Activated CD8-positive, alpha-beta memory T cell treated with anti-CD3 and anti-CD28 coated beads for 48 hours (primary cell): ENCODE measurements at regions not wholly inside any gene's neighbourhood (a gene's known extent, or its start where the extent isn't known, plus 50 kb on each side); places are given as distances from the start of the nearest gene placed in this dataset.

ENCODE experiments used
- DNase-seq, 3 experiments: peaks; one replicate each; pipeline ENCODE4 v3.0.0-alpha.2; 2020; ENCODE audit warnings: low read depth in 2 of 3, low spot score in 2 of 3

DNA sequence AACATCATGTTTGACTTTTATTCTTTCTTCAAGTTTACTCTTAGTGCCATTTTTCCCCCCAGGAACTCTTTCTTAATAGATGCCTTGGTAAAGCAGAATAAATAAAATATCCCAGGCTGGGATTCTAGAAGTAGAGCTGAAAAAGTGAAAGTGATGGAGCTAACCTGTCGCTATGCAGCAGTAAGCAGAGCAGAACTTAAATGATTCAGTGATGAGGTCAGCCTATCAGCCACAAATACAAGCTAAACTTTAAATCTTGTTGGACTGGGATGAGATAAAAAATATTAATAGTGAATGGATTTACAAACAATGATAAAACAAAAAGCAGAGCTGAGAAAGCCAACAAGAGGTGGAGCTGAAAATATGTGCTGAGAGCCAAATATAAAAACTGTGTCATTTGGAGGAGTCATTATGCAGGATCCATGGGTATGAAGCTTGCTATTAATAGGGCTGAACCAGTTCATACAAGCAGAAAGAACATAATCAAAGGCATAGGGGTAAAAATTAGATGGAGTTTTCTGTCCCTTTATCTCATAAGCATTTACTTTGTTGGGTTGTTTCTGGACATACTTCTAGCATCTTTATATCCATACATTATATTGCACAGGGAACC lies 877.8 kb downstream of the EPHA7 start:
- no peak for DNase-seq

DNA sequence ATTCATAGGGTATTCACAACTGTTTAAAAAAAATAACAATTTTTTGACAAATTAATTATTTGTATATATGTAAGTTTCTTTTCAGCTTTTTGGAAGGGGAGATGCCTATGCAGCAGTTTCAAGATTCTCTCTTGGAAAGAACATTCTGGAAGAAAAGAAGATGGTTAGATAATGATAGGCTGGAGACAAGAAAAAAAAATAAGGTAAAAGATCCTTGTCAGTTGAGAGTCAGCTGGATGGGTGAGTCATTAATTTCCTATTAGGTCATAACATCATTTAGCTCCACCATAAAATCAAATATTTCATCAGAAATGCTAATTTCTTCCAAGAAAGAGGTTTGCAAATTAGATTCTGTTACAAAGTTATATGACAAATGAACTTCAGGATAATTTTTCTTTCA lies 880.4 kb downstream of the EPHA7 start:
- DNase-seq, result no peak

- no peak for DNase-seq
Measured at GRCh38 chr6:92538275-92538674, 881.1 kb downstream of the EPHA7 start.

DNA sequence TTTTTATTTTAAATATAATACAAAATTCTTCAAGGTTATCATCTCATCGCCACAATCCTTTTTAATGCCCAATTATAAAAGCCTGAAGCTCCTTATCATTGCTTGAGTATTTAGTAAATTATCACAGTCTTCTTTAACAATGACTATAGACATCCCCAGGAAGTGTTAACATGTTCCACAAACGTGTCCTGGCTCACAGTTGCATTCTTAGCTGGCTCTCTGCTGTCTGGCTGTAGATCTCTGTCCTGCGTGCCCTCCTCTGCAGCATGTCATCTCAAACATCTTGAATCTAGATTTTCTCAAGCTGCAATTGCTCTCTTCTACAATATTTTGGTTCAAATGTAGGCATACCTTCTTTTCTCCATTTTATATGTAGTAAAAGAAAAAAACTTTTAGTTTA lies 885.2 kb downstream of the EPHA7 start:
- no peak for DNase-seq

GRCh38 chr6:92522589-92522988 lies 896.8 kb downstream of the EPHA7 start:
- DNase-seq, result no peak

DNA sequence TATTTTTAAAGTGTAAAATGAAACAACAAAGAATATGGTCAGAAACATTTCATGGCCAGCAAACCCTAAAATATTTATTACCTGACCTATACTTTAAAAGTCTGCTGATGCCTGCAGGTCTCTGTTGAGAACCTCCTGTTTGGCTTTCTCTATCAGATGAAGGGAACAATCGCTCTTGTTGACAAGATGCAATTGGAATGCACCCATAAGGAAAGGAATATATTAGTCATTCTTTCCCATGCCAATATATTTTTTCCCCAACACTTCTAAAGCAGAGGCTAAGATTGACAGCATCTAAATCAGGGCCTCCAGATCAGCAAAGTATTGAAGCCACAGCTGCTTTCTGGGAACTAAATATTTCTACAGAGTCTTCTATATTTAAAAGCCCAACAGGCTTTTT lies 897.8 kb downstream of the EPHA7 start:
- no peak for DNase-seq

GRCh38 chr6:92510137-92510536 lies 909.2 kb downstream of the EPHA7 start:
- DNase-seq, result no peak

DNA sequence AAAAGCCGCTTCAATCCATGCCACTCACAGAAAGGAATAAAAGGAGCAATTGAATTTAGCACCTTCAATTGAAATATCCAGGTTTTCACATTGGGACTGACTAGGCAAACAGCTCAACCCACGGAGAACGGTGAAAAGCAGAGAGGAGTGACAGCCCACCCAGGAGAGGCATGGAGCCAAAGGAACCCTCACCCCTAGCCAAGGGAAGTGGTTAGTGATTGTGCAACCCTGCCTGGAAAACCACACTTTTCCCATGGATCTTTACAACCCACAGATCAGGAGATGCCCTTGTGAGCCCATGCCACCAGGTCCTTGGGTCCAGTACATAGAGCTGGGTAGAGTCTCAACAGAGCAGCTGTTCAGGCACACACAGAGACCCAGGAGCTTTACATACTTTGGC lies 911.8 kb downstream of the EPHA7 start:
- no peak for DNase-seq

- DNase-seq, result no peak
Measured at GRCh38 chr6:92504509-92504908, 914.9 kb downstream of the EPHA7 start.

DNA sequence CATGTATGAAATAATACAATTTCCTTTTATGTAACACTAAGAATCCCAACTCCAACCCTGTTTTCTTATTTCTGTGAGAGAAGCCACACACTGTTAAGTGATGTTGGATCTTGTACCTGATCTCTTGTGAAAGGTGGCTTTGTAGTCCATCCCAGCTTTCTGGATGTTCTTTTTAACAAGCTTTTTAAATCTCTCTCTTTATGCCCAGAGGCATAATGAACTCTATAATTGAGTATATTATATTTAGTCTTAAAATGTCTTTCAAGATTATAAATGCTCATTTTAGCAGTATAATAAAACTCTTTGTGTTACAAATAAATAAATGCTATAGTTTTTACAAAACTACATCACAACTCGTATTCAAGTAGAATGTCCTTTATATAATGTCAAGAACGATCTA lies 922.1 kb downstream of the EPHA7 start:
- DNase-seq, result no peak

- DNase-seq, result no peak
Measured at GRCh38 chr6:92496527-92496926, 922.8 kb downstream of the EPHA7 start.

GRCh38 chr6:92495242-92495641 lies 924.1 kb downstream of the EPHA7 start:
- no peak for DNase-seq

DNA sequence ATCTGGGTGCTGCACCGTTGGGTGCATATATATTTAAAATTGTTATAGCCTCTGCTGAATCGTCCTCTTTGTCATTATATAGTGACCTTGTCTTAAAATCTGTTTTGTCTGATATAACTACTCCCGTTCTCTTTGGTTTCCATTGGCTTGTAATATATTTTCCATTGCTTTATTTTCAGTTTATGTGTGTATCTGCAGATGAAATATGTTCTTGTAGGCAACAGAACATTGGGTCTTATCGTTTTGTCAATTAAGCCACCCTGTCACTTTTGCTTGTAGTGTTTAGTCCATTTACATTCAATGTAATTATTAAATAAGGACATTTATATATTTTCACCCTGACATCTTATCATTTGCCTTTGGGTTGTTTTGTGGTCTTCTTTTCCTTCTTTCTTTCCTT lies 933.9 kb downstream of the EPHA7 start:
- DNase-seq, result no peak

DNA sequence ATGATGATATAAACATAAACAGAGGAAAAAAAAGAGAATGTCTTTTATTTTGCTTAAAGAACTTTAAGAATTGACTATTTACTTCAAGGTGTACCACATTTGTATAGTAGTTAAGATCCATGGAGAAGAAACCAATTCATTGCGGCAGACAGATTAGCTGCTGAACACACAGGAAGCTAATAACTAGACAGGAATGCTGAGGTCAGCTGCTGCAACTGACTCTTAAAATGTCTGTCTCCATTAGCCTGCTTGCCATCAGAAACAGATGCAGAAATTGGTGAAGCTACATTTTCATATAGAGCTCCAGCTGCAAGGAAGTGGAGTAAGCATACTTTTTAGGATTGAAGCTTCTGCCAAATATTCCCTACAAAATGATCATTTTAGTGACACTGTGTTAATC lies 939.5 kb downstream of the EPHA7 start:
- DNase-seq, result no peak

- DNase-seq, result no peak
Measured at GRCh38 chr6:92473056-92473455, 946.3 kb downstream of the EPHA7 start.

- no peak for DNase-seq
Measured at GRCh38 chr6:92469186-92469828, 950.1 kb downstream of the EPHA7 start.

DNA sequence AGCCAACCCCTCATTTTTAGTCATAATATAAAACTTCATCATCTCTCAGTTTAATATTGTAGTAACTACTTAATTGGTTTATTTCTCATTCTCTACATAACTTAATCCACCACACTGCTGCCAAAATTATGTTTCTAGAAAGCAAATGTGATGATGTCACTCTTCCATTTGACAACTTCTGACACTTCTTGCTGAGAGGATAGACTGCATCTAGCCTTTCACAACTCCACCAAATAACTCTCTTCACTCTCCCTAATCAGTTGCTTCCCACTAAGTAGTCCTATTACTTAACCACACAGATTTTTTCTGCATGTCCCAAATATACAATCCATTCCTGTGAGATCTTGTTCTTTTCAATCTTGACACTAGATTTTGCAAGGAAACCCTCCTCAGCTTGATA lies 951.3 kb downstream of the EPHA7 start:
- DNase-seq, result no peak

- no peak for DNase-seq
Measured at GRCh38 chr6:92460133-92460532, 959.2 kb downstream of the EPHA7 start.

GRCh38 chr6:92459606-92460005 lies 959.8 kb downstream of the EPHA7 start:
- no peak for DNase-seq

DNA sequence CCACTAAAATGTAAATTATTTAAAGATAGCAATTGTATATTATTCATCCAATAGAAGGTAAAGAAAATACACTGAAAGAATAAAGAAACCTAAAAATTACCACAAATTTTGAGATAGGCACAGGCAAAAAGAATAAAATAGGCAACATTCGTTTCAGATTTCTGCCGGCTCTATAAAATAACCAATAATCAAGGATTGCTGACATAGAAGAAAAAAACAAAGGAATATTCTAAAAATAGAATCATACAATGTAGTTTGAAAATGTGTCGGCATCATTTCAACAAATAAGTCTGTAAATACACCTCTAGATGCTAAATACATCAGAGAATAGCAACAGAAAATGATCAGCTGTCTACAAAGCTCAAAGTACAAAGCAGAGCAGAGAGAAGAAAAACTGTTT lies 973.3 kb downstream of the EPHA7 start:
- no peak for DNase-seq

DNA sequence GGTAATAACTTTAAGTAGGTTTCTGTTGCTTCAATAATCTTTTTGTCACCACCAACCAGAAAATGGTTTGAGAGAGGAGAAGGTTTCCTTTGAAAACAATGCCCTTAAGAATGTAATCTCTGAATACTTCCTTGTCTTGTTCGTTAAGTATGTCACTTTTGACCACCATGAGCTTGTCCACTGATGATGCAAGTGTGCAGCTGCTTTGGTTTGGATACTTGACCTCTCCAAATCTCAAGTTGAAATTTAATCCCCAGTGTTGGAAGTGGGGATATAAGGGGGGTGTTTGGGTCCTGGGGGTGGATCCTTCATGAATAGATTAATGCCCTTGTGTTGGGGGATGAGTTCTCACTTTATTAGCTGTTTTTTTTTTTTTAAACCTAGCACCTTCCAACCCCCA lies 985.4 kb downstream of the EPHA7 start:
- DNase-seq, result no peak

- DNase-seq, result no peak
Measured at GRCh38 chr6:92431502-92431901, 987.9 kb downstream of the EPHA7 start.

DNA sequence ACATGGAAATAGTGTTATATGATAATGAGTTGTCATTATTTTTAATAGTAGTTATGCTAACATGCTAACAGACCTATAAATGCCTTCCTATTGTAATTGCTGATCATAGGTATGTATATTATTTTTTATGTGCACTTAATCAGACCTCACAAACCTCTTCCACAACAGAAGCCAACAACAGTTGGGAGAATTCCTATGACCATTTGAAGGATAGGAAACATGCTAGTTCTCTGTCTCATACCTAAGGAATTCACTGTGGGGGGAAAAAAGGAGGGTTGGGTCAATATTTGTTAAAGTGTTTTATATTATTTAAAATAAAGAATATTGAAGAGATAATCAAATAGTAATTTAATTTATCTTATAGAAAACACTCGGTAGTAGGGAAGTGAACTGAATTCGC lies 990.9 kb downstream of the EPHA7 start:
- no peak for DNase-seq
